Skeletal muscle satellite cell (primary cell): ENCODE measurements at regions not wholly inside any gene's neighbourhood (a gene's known extent, or its start where the extent isn't known, plus 50 kb on each side); places are given as distances from the start of the nearest gene placed in this dataset.
"Not testable (repeated sequence)": the region's sequence is repeated elsewhere in the genome, so short reads cannot be mapped to it uniquely, and the experiment has no call there.

Experiments
- H3K27me3 ChIP-seq: 2 replicates; pipeline ENCODE4 v1.7.0; 2013; ENCODE audit warnings: low read length; ENCODE audit not compliant: control insufficient read depth, insufficient read depth
- H3K36me3 ChIP-seq: 2 replicates; pipeline ENCODE4 v1.7.0; 2013; ENCODE audit warnings: mild to moderate bottlenecking, control low read depth, low read length; ENCODE audit not compliant: insufficient read depth
- H3K4me1 ChIP-seq: 2 replicates; pipeline ENCODE4 v1.7.0; 2013; ENCODE audit warnings: low read length; ENCODE audit not compliant: control insufficient read depth, insufficient read depth
- H3K4me2 ChIP-seq: 2 replicates; pipeline ENCODE4 v1.7.0; 2013; ENCODE audit warnings: mild to moderate bottlenecking, low read length
- H3K4me3 ChIP-seq: 2 replicates; pipeline ENCODE4 v1.7.0; 2013; ENCODE audit warnings: low read length
- H3K9ac ChIP-seq: 2 replicates; pipeline ENCODE4 v1.7.0; 2013; ENCODE audit warnings: mild to moderate bottlenecking, low read depth, low read length, moderate library complexity
- H3K9me3 ChIP-seq: replicated peaks from 2 replicates; pipeline ENCODE4 v1.7.0; 2013; ENCODE audit warnings: mild to moderate bottlenecking, control low read depth, low read length

DNA sequence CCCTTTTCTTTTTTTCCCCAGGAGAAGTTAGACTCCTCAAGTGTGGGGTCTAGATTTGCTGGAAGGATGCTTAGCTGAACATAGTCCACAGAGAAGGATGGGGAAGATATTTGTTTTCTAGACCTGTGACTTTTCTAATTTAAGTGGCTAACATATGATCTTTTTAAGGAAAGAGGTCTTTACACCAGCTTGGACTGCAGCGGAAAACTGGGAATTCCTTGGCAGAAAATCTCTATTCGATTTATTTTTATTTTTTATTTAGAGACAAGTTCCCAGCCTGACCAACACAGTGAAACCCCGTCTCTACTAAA lies 148.4 kb downstream of the MYCN start:
- no peaks in the 10 kb centered on the region for H3K4me1 ChIP-seq
- no peaks in the 10 kb centered on the region for H3K9me3 ChIP-seq
- H3K9ac ChIP-seq: no peak overlapping the region
- H3K36me3 ChIP-seq: no peaks in the 10 kb centered on the region
- no peak overlapping the region for H3K4me2 ChIP-seq
- H3K4me3 ChIP-seq: no peak overlapping the region
- H3K27me3 ChIP-seq: no peaks in the 10 kb centered on the region

GRCh38 chr2:16088035-16088801 lies 147.9 kb downstream of the MYCN start:
- H3K4me3 ChIP-seq: no peak overlapping the region
- no peaks in the 10 kb centered on the region for H3K36me3 ChIP-seq

DNA sequence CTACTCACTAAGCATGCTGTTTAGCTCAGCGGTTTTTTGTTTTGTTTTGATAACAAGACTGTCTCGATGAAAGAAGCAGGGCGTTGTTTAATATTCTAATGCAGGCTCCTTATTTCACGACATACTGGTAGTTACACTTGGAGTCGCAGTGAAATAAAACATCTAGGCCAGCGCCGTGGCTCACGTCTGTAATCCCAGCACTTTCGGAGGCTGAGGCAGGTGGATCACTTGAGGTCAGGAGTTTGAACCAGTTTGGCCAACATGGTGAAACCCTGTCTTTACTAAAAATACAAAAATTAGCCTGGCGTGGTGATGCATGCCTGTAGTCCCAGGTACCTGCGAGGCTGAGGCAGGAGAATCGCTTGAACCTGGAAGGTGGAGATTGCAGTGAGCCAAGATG lies 145.8 kb downstream of the MYCN start:
- H3K4me3 ChIP-seq, H3K36me3 ChIP-seq, H3K4me1 ChIP-seq, H3K4me2 ChIP-seq, H3K9ac ChIP-seq, H3K9me3 ChIP-seq, H3K27me3 ChIP-seq: not testable (repeated sequence)

More at GRCh38 chr2:16088035-16088801, 147.9 kb downstream of the MYCN start:
- no peak overlapping the region for H3K4me2 ChIP-seq
- no peaks in the 10 kb centered on the region for H3K9me3 ChIP-seq
- H3K4me1 ChIP-seq: no peaks in the 10 kb centered on the region
- no peak overlapping the region for H3K9ac ChIP-seq
- no peaks in the 10 kb centered on the region for H3K27me3 ChIP-seq

GRCh38 chr2:16085073-16085472 lies 144.7 kb downstream of the MYCN start:
- no peak overlapping the region for H3K4me3 ChIP-seq
- peaks cover 6% of the 10 kb centered on the region for H3K9me3 ChIP-seq
- H3K36me3 ChIP-seq: no peaks in the 10 kb centered on the region
- no peaks in the 10 kb centered on the region for H3K27me3 ChIP-seq
- H3K9ac ChIP-seq: no peak overlapping the region
- H3K4me2 ChIP-seq: no peak overlapping the region
- no peaks in the 10 kb centered on the region for H3K4me1 ChIP-seq

- peaks cover 6% of the 10 kb centered on the region for H3K9me3 ChIP-seq
These were observed 143.9 kb downstream of the MYCN start for GRCh38 chr2:16084274-16084673.

DNA sequence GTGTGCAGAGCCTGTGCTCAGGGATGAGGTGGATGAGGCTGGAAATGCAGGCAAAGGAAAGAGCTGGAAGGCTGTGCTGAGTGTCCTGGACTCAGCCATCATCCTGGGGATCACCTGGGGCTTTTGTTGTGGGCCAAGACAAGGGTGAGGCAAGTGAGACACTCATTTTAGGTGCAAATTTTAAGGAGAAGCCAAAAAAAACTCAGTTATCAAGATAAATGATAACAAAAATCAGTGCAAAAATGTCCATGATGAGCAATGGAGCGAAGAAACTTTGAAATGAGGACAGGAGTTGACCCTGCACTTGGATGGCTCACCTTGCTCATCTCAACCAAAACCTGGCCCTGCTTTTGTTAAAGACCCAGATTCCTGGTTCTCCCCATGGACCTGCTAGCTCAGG lies 141.9 kb downstream of the MYCN start:
- Histone ChIP-seq H3K4me1 (no peaks in the 10 kb centered on the region), H3K4me2 (no peak overlapping the region), H3K9me3 (peaks cover 6% of the 10 kb centered on the region), H3K36me3 (no peaks in the 10 kb centered on the region), H3K4me3 (no peak overlapping the region), H3K27me3 (no peaks in the 10 kb centered on the region), H3K9ac (no peak overlapping the region)

More at GRCh38 chr2:16084274-16084673, 143.9 kb downstream of the MYCN start:
- H3K27me3 ChIP-seq: no peaks in the 10 kb centered on the region
- no peaks in the 10 kb centered on the region for H3K36me3 ChIP-seq
- no peak overlapping the region for H3K4me2 ChIP-seq
- no peak overlapping the region for H3K4me3 ChIP-seq
- no peak overlapping the region for H3K9ac ChIP-seq
- no peaks in the 10 kb centered on the region for H3K4me1 ChIP-seq

DNA sequence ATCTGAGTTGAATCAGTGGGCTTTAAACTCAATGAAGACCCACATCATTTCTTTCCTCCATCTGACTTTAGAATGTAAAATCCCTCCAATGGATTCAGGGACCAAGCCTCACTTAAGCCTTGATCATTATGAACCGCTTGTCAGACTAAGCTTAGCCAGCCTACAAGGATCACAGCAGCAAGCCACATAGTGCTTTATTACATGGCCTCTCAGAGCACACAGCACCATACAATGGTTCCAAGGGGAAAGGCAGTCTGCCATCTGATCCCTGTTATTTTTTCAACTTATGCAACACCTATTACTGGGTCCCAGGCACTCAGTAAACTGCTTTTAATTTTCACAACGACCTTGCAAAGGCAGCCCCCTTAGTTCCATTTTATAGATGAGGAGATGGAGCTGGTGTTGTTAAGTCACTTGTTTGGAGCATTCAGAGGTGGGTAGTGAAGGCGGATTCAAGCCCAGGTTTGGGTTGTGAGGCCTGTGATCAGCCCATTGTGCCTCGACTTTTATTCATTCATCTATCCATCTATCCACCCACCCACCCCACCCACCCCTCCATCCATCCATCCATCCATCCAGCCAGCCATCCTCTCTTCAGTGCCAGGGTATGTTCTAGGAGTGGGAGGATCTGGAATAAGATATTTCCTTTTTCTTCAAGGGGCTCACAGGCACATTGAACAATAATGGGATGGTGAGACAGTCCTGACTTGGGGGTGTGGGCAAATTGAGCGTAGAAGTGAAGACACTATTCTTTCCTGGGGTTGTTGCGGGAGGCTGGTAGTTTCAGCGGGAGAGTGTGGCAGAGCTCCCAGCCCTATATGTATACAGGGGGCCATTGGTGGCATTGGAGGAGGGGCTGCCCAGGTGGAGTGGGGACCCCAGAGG lies 141.2 kb downstream of the MYCN start:
- Histone ChIP-seq H3K4me2 (no peak overlapping the region), H3K9me3 (peaks cover 6% of the 10 kb centered on the region), H3K9ac (no peak overlapping the region), H3K4me1 (no peaks in the 10 kb centered on the region), H3K4me3 (no peak overlapping the region), H3K27me3 (no peaks in the 10 kb centered on the region), H3K36me3 (no peaks in the 10 kb centered on the region)

DNA sequence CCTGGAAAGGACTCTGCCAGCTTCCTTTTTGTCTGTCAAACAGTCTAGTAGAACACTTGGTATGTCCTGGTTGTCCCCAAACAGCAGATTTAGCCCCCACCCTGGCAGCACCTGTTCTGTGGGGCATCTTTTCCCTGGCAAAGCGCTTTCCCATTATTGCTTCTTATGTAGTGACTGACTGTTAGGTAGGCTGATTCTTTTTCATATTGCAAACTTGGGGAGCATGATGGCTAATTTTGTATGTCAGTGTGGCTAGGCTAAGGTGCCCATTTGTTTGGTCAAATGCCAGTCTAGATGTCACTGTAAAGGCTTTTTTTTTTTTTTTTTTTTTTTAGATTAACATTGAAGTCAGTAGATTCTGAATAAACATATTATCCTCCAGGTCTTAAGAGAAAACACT lies 140.2 kb downstream of the MYCN start:
- no peaks in the 10 kb centered on the region for H3K27me3 ChIP-seq
- no peak overlapping the region for H3K9ac ChIP-seq
- peaks cover 6% of the 10 kb centered on the region for H3K9me3 ChIP-seq
- H3K4me3 ChIP-seq: no peak overlapping the region
- no peaks in the 10 kb centered on the region for H3K36me3 ChIP-seq
- H3K4me1 ChIP-seq: no peaks in the 10 kb centered on the region
- H3K4me2 ChIP-seq: no peak overlapping the region

GRCh38 chr2:16080071-16080470 lies 139.7 kb downstream of the MYCN start:
- Histone ChIP-seq H3K9me3 (peaks cover 6% of the 10 kb centered on the region), H3K27me3 (no peaks in the 10 kb centered on the region), H3K4me3 (no peak overlapping the region), H3K4me1 (no peaks in the 10 kb centered on the region), H3K9ac (no peak overlapping the region), H3K36me3 (no peaks in the 10 kb centered on the region), H3K4me2 (no peak overlapping the region)

GRCh38 chr2:16079637-16080036 lies 139.3 kb downstream of the MYCN start:
- H3K9me3 ChIP-seq: peaks cover 6% of the 10 kb centered on the region
- H3K9ac ChIP-seq: no peak overlapping the region
- H3K4me3 ChIP-seq: no peak overlapping the region
- H3K27me3 ChIP-seq: no peaks in the 10 kb centered on the region
- H3K4me2 ChIP-seq: no peak overlapping the region
- no peaks in the 10 kb centered on the region for H3K36me3 ChIP-seq
- no peaks in the 10 kb centered on the region for H3K4me1 ChIP-seq

DNA sequence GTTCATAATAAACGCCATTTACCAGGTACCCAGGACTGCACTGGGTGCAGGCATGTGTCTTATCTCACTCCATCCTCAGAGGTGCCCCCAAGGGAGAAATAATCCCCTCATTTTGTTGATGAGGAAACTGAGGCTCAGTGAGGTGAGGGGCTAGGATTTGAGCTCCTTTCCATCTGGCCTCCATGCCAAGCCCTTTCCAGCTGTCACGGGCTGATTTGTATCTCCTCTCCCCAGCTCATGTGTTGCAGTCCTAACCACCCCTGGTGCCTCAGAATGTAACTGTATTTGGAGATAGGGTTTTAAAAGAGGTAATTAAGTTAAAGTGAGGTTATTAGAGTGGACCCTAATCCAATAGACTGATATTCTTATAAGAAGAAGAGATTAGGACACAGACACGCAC lies 137.3 kb downstream of the MYCN start:
- no peak overlapping the region for H3K4me3 ChIP-seq

DNA sequence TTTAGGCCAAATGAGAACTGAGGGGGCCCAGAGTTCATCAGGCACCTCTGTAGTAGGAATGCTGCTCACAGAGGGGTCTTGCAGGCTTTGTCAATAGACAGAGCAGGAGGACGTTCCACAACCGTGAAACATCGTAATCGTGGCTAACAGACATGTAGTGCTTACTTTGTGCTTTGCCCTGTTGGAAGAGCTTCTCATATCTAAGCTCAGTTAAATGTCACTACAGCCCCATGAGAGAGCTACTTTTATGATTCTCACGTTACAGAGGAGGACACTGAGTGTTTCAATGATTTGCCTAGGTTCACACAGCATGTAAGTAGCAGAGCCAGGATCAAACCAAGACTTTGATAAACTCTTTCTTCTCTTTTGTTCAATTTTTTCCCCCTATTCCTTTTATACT lies 136.6 kb downstream of the MYCN start:
- H3K4me1 ChIP-seq: no peaks in the 10 kb centered on the region
- no peak overlapping the region for H3K9ac ChIP-seq
- H3K9me3 ChIP-seq: peaks cover 6% of the 10 kb centered on the region
- no peak overlapping the region for H3K4me2 ChIP-seq
- no peaks in the 10 kb centered on the region for H3K36me3 ChIP-seq
- no peaks in the 10 kb centered on the region for H3K27me3 ChIP-seq
- H3K4me3 ChIP-seq: no peak overlapping the region

More for the DNA sequence above, 137.3 kb downstream of the MYCN start:
- H3K9me3 ChIP-seq: peaks cover 6% of the 10 kb centered on the region
- no peaks in the 10 kb centered on the region for H3K36me3 ChIP-seq
- no peaks in the 10 kb centered on the region for H3K27me3 ChIP-seq
- H3K4me1 ChIP-seq: no peaks in the 10 kb centered on the region
- no peak overlapping the region for H3K4me2 ChIP-seq
- H3K9ac ChIP-seq: no peak overlapping the region
